Vagina (tissue), 2 donors: ENCODE measurements at regions not wholly inside any gene's neighbourhood (a gene's known extent, or its start where the extent isn't known, plus 50 kb on each side); places are given as distances from the start of the nearest gene placed in this dataset.

ENCODE experiments used
- DNase-seq, 2 donors: peaks; one replicate each; pipeline ENCODE4 v3.0.0-alpha.2; 2017; ENCODE audit errors: extremely low spot score in 2 of 2
- H3K27ac ChIP-seq: fragments of 200-600 bp; sonication (generic); one replicate; pipeline ENCODE4 v1.5.1; 2019
- H3K27me3 ChIP-seq: fragments of 200-600 bp; sonication (generic); one replicate; pipeline ENCODE4 v1.5.1; 2019
- H3K36me3 ChIP-seq, 2 donors: fragments of 200-600 bp; sonication (generic); one replicate each; pipeline ENCODE4 v1.5.1; 2017 to 2019
- H3K4me1 ChIP-seq: fragments of 200-600 bp; sonication (generic); one replicate; pipeline ENCODE4 v1.5.1; 2019
- H3K4me3 ChIP-seq, 2 donors: fragments of 200-600 bp; sonication (generic); 1 replicate in 1 of 2; 2 replicates in 1 of 2; pipeline ENCODE4 v1.5.1; 2016 to 2019
- H3K9me3 ChIP-seq: fragments of 200-600 bp; sonication (generic); one replicate; pipeline ENCODE4 v1.5.1; 2019
- POLR2A ChIP-seq, 2 donors: fragments of 450-650 bp; IDR thresholded peaks; one replicate each; pipeline ENCODE4 v1.6.1; 2017; ENCODE audit warnings: antibody characterized with exemption in 2 of 2, mild to moderate bottlenecking in 2 of 2, moderate library complexity in 2 of 2
- POLR2AphosphoS5 ChIP-seq, 2 donors: sonication (generic); formaldehyde crosslinking; IDR thresholded peaks; one replicate each; pipeline ENCODE4 v1.9.0; 2017; ENCODE audit warnings: antibody characterized with exemption in 2 of 2, mild to moderate bottlenecking in 2 of 2, low read depth in 1 of 2; ENCODE audit not compliant: insufficient read depth in 1 of 2
- intact Hi-C: fragments of 100-400 bp; cut with DNase I; formaldehyde crosslinking; loops from one replicate; pipeline ENCODE4 v1.15.1; 2023
- TF ChIP-seq, protein P1 (sequence below), 3 experiments: fragments of 450-650 bp in 2 of 3; fragments of 200-600 bp in 1 of 3; sonication (generic) in 1 of 3; IDR thresholded peaks; one replicate each; pipeline ENCODE4 v1.5.1; 2017 to 2019; ENCODE audit warnings: antibody characterized with exemption in 3 of 3, mild to moderate bottlenecking in 2 of 3, moderate library complexity in 2 of 3

DNA sequence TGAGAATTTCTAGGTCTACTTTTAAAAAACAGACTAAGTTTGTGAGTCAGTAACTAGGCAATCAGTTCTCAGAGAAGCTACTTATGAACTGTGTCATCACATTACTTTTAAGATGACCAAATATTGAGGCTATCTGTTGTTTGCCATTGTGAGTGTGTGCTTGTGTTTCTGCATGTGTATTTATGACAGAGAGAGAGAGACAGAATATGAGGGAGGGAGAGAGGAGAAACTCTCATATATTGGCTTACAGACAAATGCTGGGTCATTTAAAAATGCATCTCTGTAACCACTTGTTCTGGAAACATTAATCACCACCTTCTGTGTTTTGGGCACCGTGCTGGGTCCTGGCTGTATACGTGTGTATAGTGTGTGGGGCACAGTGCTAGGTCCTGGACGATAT, 161.5 kb upstream of the FRMD6 start:
- Histone ChIP-seq H3K4me1 (no peaks in the 10 kb centered on the region), H3K9me3 (no peaks in the 10 kb centered on the region), H3K27ac (no peak overlapping the region), H3K4me3 (peak overlapping the region in 1 of 2 donors; percentile 20), H3K27me3 (no peaks in the 10 kb centered on the region), H3K36me3 (no peaks in the 10 kb centered on the region)
- TF ChIP-seq POLR2AphosphoS5 (IDR thresholded peaks at IDR 0.05; ENCODE audit: insufficient read depth in 1 of 2, low read depth in 1 of 2) (no peak), POLR2A (IDR thresholded peaks at IDR 0.05) (no peak)
- TF ChIP-seq, protein P1, sequence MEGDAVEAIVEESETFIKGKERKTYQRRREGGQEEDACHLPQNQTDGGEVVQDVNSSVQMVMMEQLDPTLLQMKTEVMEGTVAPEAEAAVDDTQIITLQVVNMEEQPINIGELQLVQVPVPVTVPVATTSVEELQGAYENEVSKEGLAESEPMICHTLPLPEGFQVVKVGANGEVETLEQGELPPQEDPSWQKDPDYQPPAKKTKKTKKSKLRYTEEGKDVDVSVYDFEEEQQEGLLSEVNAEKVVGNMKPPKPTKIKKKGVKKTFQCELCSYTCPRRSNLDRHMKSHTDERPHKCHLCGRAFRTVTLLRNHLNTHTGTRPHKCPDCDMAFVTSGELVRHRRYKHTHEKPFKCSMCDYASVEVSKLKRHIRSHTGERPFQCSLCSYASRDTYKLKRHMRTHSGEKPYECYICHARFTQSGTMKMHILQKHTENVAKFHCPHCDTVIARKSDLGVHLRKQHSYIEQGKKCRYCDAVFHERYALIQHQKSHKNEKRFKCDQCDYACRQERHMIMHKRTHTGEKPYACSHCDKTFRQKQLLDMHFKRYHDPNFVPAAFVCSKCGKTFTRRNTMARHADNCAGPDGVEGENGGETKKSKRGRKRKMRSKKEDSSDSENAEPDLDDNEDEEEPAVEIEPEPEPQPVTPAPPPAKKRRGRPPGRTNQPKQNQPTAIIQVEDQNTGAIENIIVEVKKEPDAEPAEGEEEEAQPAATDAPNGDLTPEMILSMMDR (IDR thresholded peaks at IDR 0.05): no peak
- DNase-seq: no peak
- intact Hi-C loops: no loop called here

DNA sequence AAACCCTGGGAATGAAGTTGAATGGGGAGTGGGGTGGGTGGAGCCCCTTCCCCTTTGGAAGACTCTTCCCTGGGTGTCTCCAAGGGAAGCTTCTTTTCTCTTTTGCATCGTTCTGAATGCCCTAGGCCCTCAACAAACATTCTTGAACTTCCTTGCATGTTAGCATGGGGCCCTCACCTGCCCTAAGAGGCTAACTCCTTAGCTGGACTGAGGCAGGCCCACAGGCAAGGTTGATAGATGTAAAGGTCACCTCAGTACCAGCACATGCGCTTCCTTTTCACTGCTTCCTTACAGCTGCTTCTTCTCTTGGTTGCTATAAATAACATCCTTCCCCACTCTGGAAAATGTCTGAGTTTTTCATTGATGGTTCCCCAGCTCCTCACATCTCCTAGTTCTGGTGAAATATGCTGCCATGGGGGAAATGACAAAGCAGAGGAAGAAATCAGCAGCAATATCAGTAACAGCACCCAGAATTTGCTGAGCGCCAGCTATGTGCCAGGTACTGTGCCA, 160.6 kb upstream of the FRMD6 start:
- H3K27ac ChIP-seq: no peak overlapping the region

DNA sequence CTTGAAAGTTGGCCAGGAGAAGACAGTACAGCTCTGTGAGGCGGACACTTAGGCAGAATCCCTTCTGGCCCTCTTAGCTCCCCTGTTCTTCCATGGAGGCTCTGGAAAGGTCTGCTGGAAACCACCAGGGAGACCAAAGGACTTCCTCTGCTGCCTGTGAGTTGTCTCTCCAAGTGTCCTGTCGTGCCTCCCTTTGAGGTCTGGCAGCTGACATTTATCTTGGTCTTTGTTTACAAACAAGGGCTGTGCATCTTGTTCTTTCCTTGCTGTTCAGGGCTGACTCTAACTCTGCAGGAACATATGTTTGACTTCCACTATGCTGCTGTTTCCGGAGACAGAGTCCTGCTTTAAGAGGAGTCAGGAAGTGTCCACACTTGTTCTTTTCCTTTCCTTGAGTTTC, 159.9 kb upstream of the FRMD6 start:
- no peaks in the 10 kb centered on the region for H3K4me1 ChIP-seq
- no peak overlapping the region for H3K4me3 ChIP-seq
- H3K9me3 ChIP-seq: no peaks in the 10 kb centered on the region
- intact Hi-C loops: no loop called here
- DNase-seq: no peak
- no peaks in the 10 kb centered on the region for H3K27me3 ChIP-seq
- no peak overlapping the region for H3K27ac ChIP-seq
- H3K36me3 ChIP-seq: no peaks in the 10 kb centered on the region
- TF ChIP-seq POLR2AphosphoS5 (IDR thresholded peaks at IDR 0.05; ENCODE audit: insufficient read depth in 1 of 2, low read depth in 1 of 2): no peak

More for the DNA sequence above, 160.6 kb upstream of the FRMD6 start:
- intact Hi-C loops: no loop called here
- DNase-seq: no peak
- TF ChIP-seq POLR2AphosphoS5 (IDR thresholded peaks at IDR 0.05; ENCODE audit: insufficient read depth in 1 of 2, low read depth in 1 of 2) (no peak), POLR2A (IDR thresholded peaks at IDR 0.05) (no peak)
- TF ChIP-seq, protein P1 (IDR thresholded peaks at IDR 0.05): no peak
- Histone ChIP-seq H3K27me3 (no peaks in the 10 kb centered on the region), H3K4me3 (peak overlapping the region in 1 of 2 donors; percentile 20), H3K4me1 (no peaks in the 10 kb centered on the region), H3K36me3 (no peaks in the 10 kb centered on the region), H3K9me3 (no peaks in the 10 kb centered on the region)

DNA sequence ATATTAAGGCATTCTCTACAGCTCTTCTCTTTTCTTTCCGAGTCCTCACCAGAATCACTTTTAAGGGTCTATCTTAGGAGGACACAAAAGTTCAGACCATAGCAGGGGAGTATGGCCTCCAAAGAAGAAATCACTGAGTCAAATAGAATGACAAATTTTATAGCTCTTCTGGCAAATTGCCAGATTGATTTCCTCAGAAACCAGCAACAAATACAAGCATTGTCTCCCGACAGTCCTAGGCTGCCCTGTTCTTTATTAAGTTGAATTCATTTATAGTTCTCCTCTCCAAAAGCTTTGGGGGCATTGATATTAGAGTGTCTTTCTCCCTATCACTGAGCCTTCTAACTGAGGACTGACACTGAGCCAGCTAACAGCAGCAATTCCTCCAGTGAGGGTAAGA, 156.4 kb upstream of the FRMD6 start:
- no peak for DNase-seq
- Histone ChIP-seq H3K27ac (no peak overlapping the region), H3K4me3 (no peak overlapping the region), H3K9me3 (no peaks in the 10 kb centered on the region), H3K4me1 (peaks cover 11% of the 10 kb centered on the region), H3K27me3 (no peaks in the 10 kb centered on the region), H3K36me3 (no peaks in the 10 kb centered on the region)
- TF ChIP-seq POLR2AphosphoS5 (IDR thresholded peaks at IDR 0.05; ENCODE audit: insufficient read depth in 1 of 2, low read depth in 1 of 2): no peak
- TF ChIP-seq, protein P1 (IDR thresholded peaks at IDR 0.05): no peak
- TF ChIP-seq POLR2A (IDR thresholded peaks at IDR 0.05): no peak
- intact Hi-C loops: no loop called here

DNA sequence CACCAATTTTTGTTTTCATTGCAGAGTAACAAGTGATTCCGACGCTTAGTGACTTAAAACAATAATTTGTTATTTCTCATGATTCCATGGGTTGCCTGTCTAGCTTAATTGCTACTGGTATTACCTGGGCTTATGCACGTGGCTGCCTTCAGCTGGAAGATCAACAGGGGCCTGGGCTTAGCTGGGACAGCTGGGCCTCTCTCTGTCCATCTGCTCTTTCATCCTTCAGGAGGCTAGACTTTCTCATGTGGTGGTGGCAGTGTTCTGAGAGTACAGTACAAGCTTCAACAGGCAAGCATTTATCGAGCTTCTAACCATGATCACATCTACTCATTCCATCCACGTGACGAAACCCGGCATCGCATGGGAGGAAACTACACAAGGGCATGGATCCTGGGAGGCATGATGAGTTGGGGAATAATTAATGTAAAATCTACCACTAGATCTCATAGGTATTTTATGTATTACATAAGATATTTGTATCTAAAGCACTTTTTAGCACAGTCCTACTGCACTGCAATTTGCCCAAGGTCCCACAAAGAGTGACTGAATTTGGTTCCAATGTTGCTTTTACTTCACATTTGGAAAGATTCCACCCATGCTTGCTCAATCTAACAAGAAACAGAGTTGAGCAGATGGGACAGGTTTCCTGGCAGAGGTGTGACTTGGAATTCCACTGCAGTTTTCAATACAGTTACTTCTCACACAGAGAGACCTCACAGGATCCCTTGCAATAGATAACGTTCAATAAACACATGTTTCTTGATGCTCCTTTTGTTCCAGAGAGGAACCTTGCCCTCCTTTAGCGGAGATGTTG, 153.1 kb upstream of the FRMD6 start:
- TF ChIP-seq POLR2A (IDR thresholded peaks at IDR 0.05): no peak
- Histone ChIP-seq H3K27ac (no peak overlapping the region), H3K36me3 (no peaks in the 10 kb centered on the region), H3K27me3 (no peaks in the 10 kb centered on the region), H3K9me3 (no peaks in the 10 kb centered on the region), H3K4me3 (no peak overlapping the region), H3K4me1 (peaks cover 11% of the 10 kb centered on the region)
- DNase-seq: no peak
- intact Hi-C loops: no loop called here

DNA sequence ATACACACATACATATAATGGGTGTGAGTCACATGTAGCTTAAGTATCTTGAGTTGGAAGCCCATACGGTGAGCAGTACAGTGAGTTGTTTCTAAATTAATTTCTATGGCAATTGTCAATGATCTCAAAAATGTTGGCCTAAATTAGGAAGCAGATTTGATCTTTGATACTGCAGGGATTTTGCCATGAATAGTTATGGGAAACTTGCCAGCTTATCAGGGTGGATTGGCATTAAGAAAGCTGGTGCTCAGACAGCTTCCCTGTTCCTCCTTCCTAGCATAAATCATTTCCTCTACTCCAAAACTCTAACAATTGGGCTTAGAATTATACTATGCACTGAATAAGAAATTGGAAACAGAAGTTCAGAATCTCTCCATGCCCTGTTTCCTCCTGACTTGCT, 150.9 kb upstream of the FRMD6 start:
- H3K4me3 ChIP-seq: no peak overlapping the region
- no peaks in the 10 kb centered on the region for H3K36me3 ChIP-seq
- intact Hi-C loops: no loop called here
- H3K27me3 ChIP-seq: no peaks in the 10 kb centered on the region
- DNase-seq: no peak
- H3K4me1 ChIP-seq: peaks cover 11% of the 10 kb centered on the region
- no peak overlapping the region for H3K27ac ChIP-seq
- no peaks in the 10 kb centered on the region for H3K9me3 ChIP-seq
- TF ChIP-seq POLR2A (IDR thresholded peaks at IDR 0.05): no peak
- TF ChIP-seq, protein P1 (IDR thresholded peaks at IDR 0.05): no peak
- TF ChIP-seq POLR2AphosphoS5 (IDR thresholded peaks at IDR 0.05; ENCODE audit: insufficient read depth in 1 of 2, low read depth in 1 of 2): no peak
